ENCODE measurements at regions not wholly inside any gene's neighbourhood (a gene's known extent, or its start where the extent isn't known, plus 50 kb on each side); places are given as distances from the start of the nearest gene placed in this dataset.

DNA sequence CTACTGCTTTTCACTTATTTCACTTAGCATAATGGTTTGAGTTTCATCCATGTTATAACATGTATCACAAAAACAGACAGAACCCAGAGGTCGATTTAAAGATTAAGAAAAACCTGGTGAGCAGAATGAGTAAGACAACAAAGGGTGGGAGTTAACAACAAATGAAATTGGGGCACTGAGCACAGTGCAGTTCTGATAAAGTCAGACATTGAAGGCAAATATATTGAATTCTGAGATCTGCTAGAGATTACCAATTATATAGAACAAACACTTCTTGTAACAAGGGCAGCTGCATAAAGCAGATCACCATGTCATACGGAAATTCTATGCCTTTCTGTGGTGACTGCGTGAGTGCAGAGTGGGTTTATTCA, 517.3 kb upstream of the RORB start:
- 78% methylated on average over 3 of the region's 3 CpGs for WGBS (ENCODE audit: insufficient coverage)
- TF ChIP-seq CTCF (IDR thresholded peaks at IDR 0.05), result no peak
- no peak overlapping the region for H3K27ac Mint-ChIP-seq
- H3K27me3 ChIP-seq (ENCODE audit: control insufficient read depth, insufficient read depth, low read length), result no peaks in the 10 kb centered on the region
- H3K4me1 ChIP-seq (ENCODE audit: control insufficient read depth, insufficient read depth, low read length), result no peaks in the 10 kb centered on the region
- H3K27ac ChIP-seq (ENCODE audit: low read length), result no peak overlapping the region
- H3K4me1 Mint-ChIP-seq, result no peaks in the 10 kb centered on the region
- no peak for DNase-seq
- H3K9me3 ChIP-seq (ENCODE audit: control insufficient read depth, insufficient read depth, low read length), result peaks cover 1% of the 10 kb centered on the region
- no peaks in the 10 kb centered on the region for H3K27me3 Mint-ChIP-seq (ENCODE audit: low read depth in 2 of 2)
- H3K9me3 Mint-ChIP-seq, result no peaks in the 10 kb centered on the region
- H3K4me3 Mint-ChIP-seq, result no peak overlapping the region
- H3K4me3 ChIP-seq (ENCODE audit: low read length), result no peak overlapping the region
- intact Hi-C loops (cut with micrococcal nuclease), result no loop called here
- H3K36me3 ChIP-seq (ENCODE audit: control insufficient read depth, insufficient read depth, low read length), result no peaks in the 10 kb centered on the region
- no peaks in the 10 kb centered on the region for H3K36me3 Mint-ChIP-seq
- ATAC-seq, result no peak

DNA sequence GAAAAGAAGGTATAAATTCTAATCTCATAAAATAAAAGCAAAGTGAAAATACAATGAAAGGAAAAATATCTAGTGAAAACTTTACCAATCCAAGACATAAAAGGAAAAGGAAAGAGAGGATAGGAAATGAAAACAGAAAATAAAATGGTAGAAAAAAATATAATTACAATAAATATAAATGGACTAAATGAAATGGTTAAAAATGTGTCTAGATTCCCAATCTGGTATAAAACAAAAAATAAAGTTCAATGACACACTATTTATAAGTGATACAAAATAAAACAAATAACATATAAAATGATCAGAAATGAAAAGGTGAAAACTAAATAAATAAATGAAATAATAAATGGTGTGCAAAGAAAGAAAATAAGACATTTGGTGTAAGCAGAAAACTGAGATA, 516.4 kb upstream of the RORB start:
- Mint-ChIP-seq H3K27ac (no peak overlapping the region), H3K27me3 (ENCODE audit: low read depth in 2 of 2) (no peaks in the 10 kb centered on the region), H3K4me3 (no peak overlapping the region), H3K4me1 (no peaks in the 10 kb centered on the region), H3K36me3 (peaks cover 7% of the 10 kb centered on the region), H3K9me3 (peaks cover 3 to 5% of the 10 kb centered on the region in 2 donors)
- no peak overlapping the region for H3K27ac ChIP-seq (ENCODE audit: low read length)
- H3K4me1 ChIP-seq (ENCODE audit: control insufficient read depth, insufficient read depth, low read length), result no peaks in the 10 kb centered on the region
- H3K9me3 ChIP-seq (ENCODE audit: control insufficient read depth, insufficient read depth, low read length), result peaks cover 6% of the 10 kb centered on the region
- intact Hi-C loops (cut with micrococcal nuclease), result no loop called here
- no peak for ATAC-seq
- H3K4me3 ChIP-seq (ENCODE audit: low read length), result no peak overlapping the region
- TF ChIP-seq CTCF (IDR thresholded peaks at IDR 0.05), result no peak
- H3K27me3 ChIP-seq (ENCODE audit: control insufficient read depth, insufficient read depth, low read length), result no peaks in the 10 kb centered on the region
- no peaks in the 10 kb centered on the region for H3K36me3 ChIP-seq (ENCODE audit: control insufficient read depth, insufficient read depth, low read length)
- DNase-seq, result no peak

- Mint-ChIP-seq H3K27me3 (ENCODE audit: low read depth in 2 of 2) (no peaks in the 10 kb centered on the region), H3K4me3 (no peak overlapping the region), H3K4me1 (no peaks in the 10 kb centered on the region), H3K27ac (no peak overlapping the region), H3K36me3 (peaks cover 13% of the 10 kb centered on the region), H3K9me3 (peaks cover 3 to 8% of the 10 kb centered on the region in 2 donors)
- no peak overlapping the region for H3K4me3 ChIP-seq (ENCODE audit: low read length)
- no peaks in the 10 kb centered on the region for H3K36me3 ChIP-seq (ENCODE audit: control insufficient read depth, insufficient read depth, low read length)
- no peaks in the 10 kb centered on the region for H3K4me1 ChIP-seq (ENCODE audit: control insufficient read depth, insufficient read depth, low read length)
- no peak for TF ChIP-seq CTCF (IDR thresholded peaks at IDR 0.05)
- H3K9me3 ChIP-seq (ENCODE audit: control insufficient read depth, insufficient read depth, low read length), result peaks cover 6% of the 10 kb centered on the region
- H3K27ac ChIP-seq (ENCODE audit: low read length), result no peak overlapping the region
- no peak for DNase-seq
- no peaks in the 10 kb centered on the region for H3K27me3 ChIP-seq (ENCODE audit: control insufficient read depth, insufficient read depth, low read length)
- intact Hi-C loops (cut with micrococcal nuclease), result no loop called here
- WGBS (ENCODE audit: insufficient coverage), result 100% methylated on average over 3 of the region's 4 CpGs
- no peak for ATAC-seq
These were observed 515.7 kb upstream of the RORB start for GRCh38 chr9:73981405-73981804.

DNA sequence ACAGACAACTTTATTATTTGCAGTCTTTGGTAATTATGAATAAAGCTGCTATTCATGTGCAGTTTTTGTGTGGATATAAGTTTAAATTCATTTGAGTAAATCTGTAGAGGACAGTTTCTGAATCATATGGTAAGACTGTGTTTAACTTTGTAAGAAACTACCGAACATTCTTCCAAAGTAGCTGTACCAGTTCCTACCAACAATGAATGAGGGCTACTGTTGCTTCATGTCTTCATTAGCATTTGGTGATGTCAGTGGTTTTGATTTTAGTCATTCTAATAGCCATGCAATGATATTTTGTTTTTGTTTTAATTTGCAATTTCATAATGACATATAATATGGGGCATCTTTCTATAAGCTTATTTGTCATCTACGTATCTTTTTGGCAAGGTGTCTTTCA, 501.3 kb upstream of the RORB start:
- intact Hi-C loops (cut with micrococcal nuclease), result no loop called here
- H3K27me3 Mint-ChIP-seq (ENCODE audit: low read depth in 2 of 2), result no peaks in the 10 kb centered on the region
- no peak for TF ChIP-seq CTCF (IDR thresholded peaks at IDR 0.05)

More for the DNA sequence above, 501.3 kb upstream of the RORB start:
- Mint-ChIP-seq H3K36me3 (no peaks in the 10 kb centered on the region), H3K4me1 (no peaks in the 10 kb centered on the region), H3K9me3 (peaks cover 0 to 2% of the 10 kb centered on the region in 2 donors), H3K4me3 (no peak overlapping the region), H3K27ac (no peak overlapping the region)
- 89% methylated on average over 1 of the region's 2 CpGs for WGBS (ENCODE audit: insufficient coverage)
- ATAC-seq (no peak), DNase-seq (no peak)
- no peaks in the 10 kb centered on the region for H3K36me3 ChIP-seq (ENCODE audit: control insufficient read depth, insufficient read depth, low read length)
- no peaks in the 10 kb centered on the region for H3K27me3 ChIP-seq (ENCODE audit: control insufficient read depth, insufficient read depth, low read length)
- no peaks in the 10 kb centered on the region for H3K9me3 ChIP-seq (ENCODE audit: control insufficient read depth, insufficient read depth, low read length)
- no peak overlapping the region for H3K27ac ChIP-seq (ENCODE audit: low read length)
- no peaks in the 10 kb centered on the region for H3K4me1 ChIP-seq (ENCODE audit: control insufficient read depth, insufficient read depth, low read length)
- no peak overlapping the region for H3K4me3 ChIP-seq (ENCODE audit: low read length)

Measured in natural killer cell (primary cell).